SK-N-SH (cell line): ENCODE measurements at regions not wholly inside any gene's neighbourhood (a gene's known extent, or its start where the extent isn't known, plus 50 kb on each side); places are given as distances from the start of the nearest gene placed in this dataset.

Experiments used
- CTCF ChIA-PET: fragments of 300-600, 350-600 bp; formaldehyde crosslinking; extraction: SDS; loops from one replicate; lab custom pipeline; 2021; lab: Yijun Ruan, JAX
- POLR2A ChIA-PET: fragments of 350-600 bp; sonication (Branson Sonifier 250); formaldehyde crosslinking; extraction: SDS; loops from one replicate; lab custom pipeline; 2020; ENCODE audit warnings: antibody characterized with exemption, inconsistent platforms; lab: Yijun Ruan, JAX
- DNase-seq: peaks from one replicate; pipeline ENCODE4 v3.0.0; 2012
- H2AFZ ChIP-seq: fragments of 200-600 bp; sonication (generic); 2 replicates; pipeline ENCODE4 v1.8.1; 2016; ENCODE audit warnings: antibody characterized with exemption, mild to moderate bottlenecking, low read depth
- H3F3A ChIP-seq: fragments of 200-600 bp; sonication (generic); replicated peaks from 2 replicates; pipeline ENCODE3; 2016; ENCODE audit warnings: antibody characterized with exemption, mild to moderate bottlenecking; ENCODE audit not compliant: insufficient read depth
- H3K27ac ChIP-seq, 2 experiments: fragments of 200-500 bp in 1 of 2; fragments of 200-600 bp in 1 of 2; sonication (Bioruptor generic) in 1 of 2; sonication (generic), shearing (Covaris generic) in 1 of 2; 2 replicates each; pipeline versions ENCODE4 v1.5.1 to v1.6.1; 2014 to 2016; ENCODE audit warnings: low read depth in 2 of 2, inconsistent platforms in 1 of 2, low read length in 1 of 2, mild to moderate bottlenecking in 1 of 2, mixed read lengths in 1 of 2
- H3K27me3 ChIP-seq: fragments of 200-600 bp; sonication (generic), shearing (Covaris generic); 2 replicates; pipeline ENCODE4 v1.6.1; 2016; ENCODE audit warnings: mixed run types; ENCODE audit not compliant: insufficient read depth
- H3K36me3 ChIP-seq, 2 experiments: fragments of 200-500 bp in 1 of 2; fragments of 200-600 bp in 1 of 2; sonication (Bioruptor generic) in 1 of 2; sonication (generic) in 1 of 2; replicated peaks in 1 of 2; 2 replicates each; pipeline versions ENCODE3 to v1.5.1; 2014 to 2016; ENCODE audit warnings: low read length in 1 of 2, mild to moderate bottlenecking in 1 of 2; ENCODE audit not compliant: insufficient read depth in 2 of 2, control insufficient read depth in 1 of 2
- H3K4me1 ChIP-seq, 2 experiments: fragments of 200-500 bp in 1 of 2; fragments of 200-600 bp in 1 of 2; sonication (Bioruptor generic) in 1 of 2; sonication (generic), shearing (Covaris generic) in 1 of 2; 2 replicates each; pipeline versions ENCODE4 v1.5.1 to v1.6.1; 2014 to 2016; ENCODE audit warnings: low read depth in 1 of 2, low read length in 1 of 2, mixed run types in 1 of 2; ENCODE audit not compliant: insufficient read depth in 2 of 2, control insufficient read depth in 1 of 2
- H3K4me2 ChIP-seq: fragments of 200-600 bp; sonication (generic), shearing (Covaris generic); 2 replicates; pipeline ENCODE4 v1.6.1; 2017; ENCODE audit warnings: mixed run types
- H3K4me3 ChIP-seq, 2 experiments: fragments of 200-500 bp in 1 of 2; fragments of 200-600 bp in 1 of 2; sonication (Bioruptor generic) in 1 of 2; sonication (generic), shearing (Covaris generic) in 1 of 2; 2 replicates each; pipeline versions ENCODE4 v1.5.1 to v1.8.1; 2014 to 2016; ENCODE audit warnings: low read depth in 2 of 2, inconsistent platforms in 1 of 2, low read length in 1 of 2, mild to moderate bottlenecking in 1 of 2, mixed read lengths in 1 of 2, moderate library complexity in 1 of 2
- H3K79me2 ChIP-seq: fragments of 200-600 bp; sonication (generic); 2 replicates; pipeline ENCODE4 v1.8.1; 2017; ENCODE audit warnings: mild to moderate bottlenecking; ENCODE audit not compliant: insufficient read depth
- H3K9ac ChIP-seq: fragments of 200-600 bp; sonication (generic); 2 replicates; pipeline ENCODE4 v1.6.1; 2017; ENCODE audit warnings: mixed run types
- H3K9me2 ChIP-seq: fragments of 200-600 bp; sonication (generic); 2 replicates; pipeline ENCODE4 v1.6.1; 2017; ENCODE audit warnings: mixed run types
- H3K9me3 ChIP-seq: fragments of 200-600 bp; sonication (generic); 2 replicates; pipeline ENCODE4 v1.6.1; 2017; ENCODE audit warnings: mixed run types, mild to moderate bottlenecking, moderate library complexity
- H4K20me1 ChIP-seq: fragments of 200-600 bp; sonication (generic); 2 replicates; pipeline ENCODE4 v1.6.1; 2017; ENCODE audit warnings: mild to moderate bottlenecking, mixed run types; ENCODE audit not compliant: insufficient read depth
- CHD2 ChIP-seq: fragments of 150-350 bp; IDR thresholded peaks from 2 replicates; pipeline ENCODE4 v1.6.1; 2018; ENCODE audit warnings: low read length; ENCODE audit not compliant: partially characterized antibody
- ELF1 ChIP-seq: IDR thresholded peaks from 2 replicates; pipeline ENCODE4 v1.4.0; 2012
- EP300 ChIP-seq, 2 experiments: IDR thresholded peaks; 2 replicates each; pipeline versions ENCODE4 v1.4.0 to v1.6.1; 2012; ENCODE audit warnings: borderline replicate concordance in 1 of 2, low read depth in 1 of 2, low read length in 1 of 2
- FOXJ3 ChIP-seq: sonication (generic); formaldehyde crosslinking; IDR thresholded peaks from 2 replicates; pipeline ENCODE4 v1.5.1; 2020; ENCODE audit warnings: mild to moderate bottlenecking, missing genetic modification reagents
- FOXM1 ChIP-seq: IDR thresholded peaks from 2 replicates; pipeline ENCODE4 v1.4.0; 2012; ENCODE audit warnings: low read depth, mild to moderate bottlenecking
- GABPA ChIP-seq: IDR thresholded peaks from 2 replicates; pipeline ENCODE4 v1.4.0; 2012; ENCODE audit warnings: low read depth, mild to moderate bottlenecking
- MEF2A ChIP-seq: IDR thresholded peaks from 2 replicates; pipeline ENCODE4 v1.4.0; 2012; ENCODE audit warnings: low read depth, borderline replicate concordance
- NFIC ChIP-seq: IDR thresholded peaks from 2 replicates; pipeline ENCODE4 v1.4.0; 2012; ENCODE audit warnings: borderline replicate concordance
- POLR2AphosphoS5 ChIP-seq: IDR thresholded peaks from 2 replicates; pipeline ENCODE4 v1.6.1; 2012; ENCODE audit warnings: low read depth, low read length
- RAD21 ChIP-seq: IDR thresholded peaks from 2 replicates; pipeline ENCODE4 v1.6.1; 2012; ENCODE audit warnings: mild to moderate bottlenecking, low read length
- RXRA ChIP-seq: IDR thresholded peaks from 2 replicates; pipeline ENCODE4 v1.4.0; 2012; ENCODE audit warnings: low read depth, mild to moderate bottlenecking, borderline replicate concordance
- SIN3A ChIP-seq: IDR thresholded peaks from 2 replicates; pipeline ENCODE4 v1.6.1; 2012; ENCODE audit warnings: low read depth, mild to moderate bottlenecking, low read length, moderate library complexity, borderline replicate concordance
- SMC3 ChIP-seq: IDR thresholded peaks from 2 replicates; pipeline ENCODE4 v1.6.1; 2012; ENCODE audit warnings: low read depth, low read length, improper control_type of control experiment
- TAF1 ChIP-seq: IDR thresholded peaks from 2 replicates; pipeline ENCODE4 v1.6.1; 2012; ENCODE audit warnings: low read depth, mild to moderate bottlenecking, low read length, moderate library complexity, borderline replicate concordance
- TCF12 ChIP-seq: IDR thresholded peaks from 2 replicates; pipeline ENCODE4 v1.4.0; 2012
- WGBS: methylation state at CpG from one replicate; pipeline ENCODE4 v1.1.6; 2017; ENCODE audit warnings: low lambda C conversion rate; 5-methylcytosine and 5-hydroxymethylcytosine counted together

- TF ChIP-seq RAD21 (no peak), CHD2 (no peak)
- TF ChIP-seq, all 33 proteins: peak for 0
Observed at GRCh38 chr22:27156821-27157489, 499.6 kb downstream of the MIAT start (continued).

- no peak for DNase-seq
- no peak overlapping the region for H3K27ac ChIP-seq
- CTCF ChIA-PET: interaction anchor here (1.8 kb wide), 1 partner anchor 19 kb away, joined by 3 read pairs; no protein-coding TSS in a partner anchor
- no peak for TF ChIP-seq MEF2A
- no peak overlapping the region for H3K9ac ChIP-seq
- WGBS: 71% methylated on average over 13 of the region's 13 CpGs
- no peaks in the 10 kb centered on the region for H3K36me3 ChIP-seq
- no peak overlapping the region for H2AFZ ChIP-seq
- no peaks in the 10 kb centered on the region for H4K20me1 ChIP-seq
- H3F3A ChIP-seq: no peaks in the 10 kb centered on the region
- no peak overlapping the region for H3K4me3 ChIP-seq
- H3K79me2 ChIP-seq: no peaks in the 10 kb centered on the region
- H3K9me3 ChIP-seq: no peaks in the 10 kb centered on the region
- peaks cover 16% of the 10 kb centered on the region for H3K27me3 ChIP-seq
- POLR2A ChIA-PET: no interaction called here
- no peaks in the 10 kb centered on the region for H3K9me2 ChIP-seq
- no peak overlapping the region for H3K4me2 ChIP-seq
- peaks cover 0 to 3% of the 10 kb centered on the region in 2 experiments; a peak in 1 of 4 replicates for H3K4me1 ChIP-seq
Observed at GRCh38 chr22:27157666-27158370, 500.4 kb downstream of the MIAT start.

GRCh38 chr22:27159016-27159415 is 501.6 kb downstream of the MIAT start:
- Histone ChIP-seq H3K4me1 (peaks cover 0 to 3% of the 10 kb centered on the region in 2 experiments; a peak in 1 of 4 replicates), H3K27ac (no peak overlapping the region), H2AFZ (no peak overlapping the region), H3K9me3 (no peaks in the 10 kb centered on the region), H3K79me2 (no peaks in the 10 kb centered on the region), H3K4me3 (no peak overlapping the region), H3K27me3 (peaks cover 28% of the 10 kb centered on the region), H3K9ac (no peak overlapping the region), H3K9me2 (no peaks in the 10 kb centered on the region), H4K20me1 (no peaks in the 10 kb centered on the region), H3K36me3 (no peaks in the 10 kb centered on the region), H3K4me2 (no peak overlapping the region), H3F3A (no peaks in the 10 kb centered on the region)
- CTCF ChIA-PET: no interaction called here
- 76% methylated on average over 8 of the region's 8 CpGs for WGBS
- TF ChIP-seq GABPA: no peak
- no peak for TF ChIP-seq RXRA
- TF ChIP-seq CHD2: no peak
- no peak for TF ChIP-seq FOXJ3 (CRISPR knock-in tag)
- TF ChIP-seq TAF1: no peak
- TF ChIP-seq ELF1: no peak
- no peak for TF ChIP-seq NFIC
- no peak for TF ChIP-seq FOXM1
- TF ChIP-seq EP300 (IDR thresholded peaks at IDR 0.05; ENCODE audit: borderline replicate concordance in 1 of 2, low read depth in 1 of 2, low read length in 1 of 2): no peak
- TF ChIP-seq SIN3A: no peak
- no peak for TF ChIP-seq SMC3
- no peak for TF ChIP-seq POLR2AphosphoS5
- TF ChIP-seq TCF12: no peak
- TF ChIP-seq MEF2A: no peak
- no peak for DNase-seq
- POLR2A ChIA-PET: no interaction called here
